HG02938 (cell line): ENCODE measurements at regions not wholly inside any gene's neighbourhood (a gene's known extent, or its start where the extent isn't known, plus 50 kb on each side); places are given as distances from the start of the nearest gene placed in this dataset.

Experiments
- ATAC-seq: cut with Tn5 transposase; IDR thresholded peaks from one replicate; pipeline ENCODE4 v1.9.1; 2021; ENCODE audit warnings: mild to moderate bottlenecking, moderate library complexity; ENCODE audit not compliant: unreplicated experiment

- ATAC-seq = no peak
These were observed 212.3 kb upstream of the HEY2 start for GRCh38 chr6:125537090-125537489.

- ATAC-seq = no peak
These were observed 209.5 kb upstream of the HEY2 start for GRCh38 chr6:125539892-125540291.

GRCh38 chr6:125544819-125545218 lies 204.6 kb upstream of the HEY2 start:
- no peak for ATAC-seq

GRCh38 chr6:125546841-125547251 lies 202.6 kb upstream of the HEY2 start:
- no peak for ATAC-seq

GRCh38 chr6:125547381-125547780 lies 202.1 kb upstream of the HEY2 start:
- no peak for ATAC-seq

- no peak for ATAC-seq
These were observed 200.1 kb upstream of the HEY2 start for GRCh38 chr6:125549202-125549884.

GRCh38 chr6:125550892-125551291 lies 198.5 kb upstream of the HEY2 start:
- no peak for ATAC-seq

GRCh38 chr6:125552819-125553218 lies 196.6 kb upstream of the HEY2 start:
- no peak for ATAC-seq

- ATAC-seq = no peak
These were observed 195.0 kb upstream of the HEY2 start for GRCh38 chr6:125554456-125554855.

GRCh38 chr6:125558241-125558843 lies 191.1 kb upstream of the HEY2 start:
- no peak for ATAC-seq

GRCh38 chr6:125558907-125559306 lies 190.5 kb upstream of the HEY2 start:
- ATAC-seq = no peak

- no peak for ATAC-seq
These were observed 187.3 kb upstream of the HEY2 start for GRCh38 chr6:125562156-125562555.

- no peak for ATAC-seq
These were observed 184.5 kb upstream of the HEY2 start for GRCh38 chr6:125564941-125565340.

- no peak for ATAC-seq
These were observed 182.0 kb upstream of the HEY2 start for GRCh38 chr6:125567407-125567806.

GRCh38 chr6:125568609-125569008 lies 180.8 kb upstream of the HEY2 start:
- ATAC-seq = no peak

- ATAC-seq = no peak
These were observed 178.9 kb upstream of the HEY2 start for GRCh38 chr6:125570526-125570925.

GRCh38 chr6:125571207-125571755 lies 178.2 kb upstream of the HEY2 start:
- no peak for ATAC-seq

- no peak for ATAC-seq
These were observed 174.8 kb upstream of the HEY2 start for GRCh38 chr6:125574604-125575003.

GRCh38 chr6:125577124-125577662 lies 172.2 kb upstream of the HEY2 start:
- ATAC-seq = no peak

- no peak for ATAC-seq
These were observed 164.9 kb upstream of the HEY2 start for GRCh38 chr6:125584468-125584939.

GRCh38 chr6:125585470-125585869 lies 164.0 kb upstream of the HEY2 start:
- ATAC-seq = no peak

GRCh38 chr6:125586074-125586473 lies 163.4 kb upstream of the HEY2 start:
- no peak for ATAC-seq
